ENCODE measurements at regions not wholly inside any gene's neighbourhood (a gene's known extent, or its start where the extent isn't known, plus 50 kb on each side); places are given as distances from the start of the nearest gene placed in this dataset.

- Histone ChIP-seq H3K36me3 (ENCODE audit: control insufficient read depth, insufficient read depth, low read length) (no peaks in the 10 kb centered on the region), H3K4me1 (ENCODE audit: control insufficient read depth, insufficient read depth, low read length, poor library complexity, severe bottlenecking) (peaks cover 3% of the 10 kb centered on the region), H3K4me3 (ENCODE audit: extremely low read depth, insufficient read depth, low read length, poor library complexity, severe bottlenecking) (no peak overlapping the region), H3K27ac (ENCODE audit: low read depth, low read length, severe bottlenecking) (no peak overlapping the region), H3K9me3 (ENCODE audit: control insufficient read depth, low read length) (peaks cover 9% of the 10 kb centered on the region)
- 88 to 89% methylated on average over 6 to 7 of the region's 7 CpGs for WGBS, 2 experiments (ENCODE audit: insufficient coverage in 2 of 2)
Observed at GRCh38 chr7:33701189-33701740, 204.1 kb upstream of the BMPER start.

GRCh38 chr7:33701927-33702326 lies 203.4 kb upstream of the BMPER start:
- H3K9me3 ChIP-seq (ENCODE audit: control insufficient read depth, low read length) = peaks cover 9% of the 10 kb centered on the region
- H3K4me3 ChIP-seq (ENCODE audit: extremely low read depth, insufficient read depth, low read length, poor library complexity, severe bottlenecking) = no peak overlapping the region
- H3K36me3 ChIP-seq (ENCODE audit: control insufficient read depth, insufficient read depth, low read length) = no peaks in the 10 kb centered on the region
- H3K27ac ChIP-seq (ENCODE audit: low read depth, low read length, severe bottlenecking) = no peak overlapping the region
- 100% methylated on average over 1 of the region's 2 CpGs; no CpG with 5 or more reads in 1 of the 2 experiments for WGBS, 2 experiments (ENCODE audit: insufficient coverage in 2 of 2)
- H3K4me1 ChIP-seq (ENCODE audit: control insufficient read depth, insufficient read depth, low read length, poor library complexity, severe bottlenecking) = peaks cover 3% of the 10 kb centered on the region

- no peak overlapping the region for H3K4me3 ChIP-seq (ENCODE audit: extremely low read depth, insufficient read depth, low read length, poor library complexity, severe bottlenecking)
- peaks cover 3% of the 10 kb centered on the region for H3K4me1 ChIP-seq (ENCODE audit: control insufficient read depth, insufficient read depth, low read length, poor library complexity, severe bottlenecking)
- 100% methylated on average over 2 of the region's 3 CpGs for WGBS, 2 experiments (ENCODE audit: insufficient coverage in 2 of 2)
- no peaks in the 10 kb centered on the region for H3K36me3 ChIP-seq (ENCODE audit: control insufficient read depth, insufficient read depth, low read length)
- H3K27ac ChIP-seq (ENCODE audit: low read depth, low read length, severe bottlenecking) = no peak overlapping the region
- H3K9me3 ChIP-seq (ENCODE audit: control insufficient read depth, low read length) = peaks cover 9% of the 10 kb centered on the region
Observed at GRCh38 chr7:33702514-33703054, 202.8 kb upstream of the BMPER start.

- H3K4me3 ChIP-seq (ENCODE audit: extremely low read depth, insufficient read depth, low read length, poor library complexity, severe bottlenecking) = no peak overlapping the region
- peaks cover 3% of the 10 kb centered on the region for H3K4me1 ChIP-seq (ENCODE audit: control insufficient read depth, insufficient read depth, low read length, poor library complexity, severe bottlenecking)
- no peak overlapping the region for H3K27ac ChIP-seq (ENCODE audit: low read depth, low read length, severe bottlenecking)
- peaks cover 9% of the 10 kb centered on the region for H3K9me3 ChIP-seq (ENCODE audit: control insufficient read depth, low read length)
- 71 to 74% methylated on average over 5 of the region's 5 CpGs for WGBS, 2 experiments (ENCODE audit: insufficient coverage in 2 of 2)
- H3K36me3 ChIP-seq (ENCODE audit: control insufficient read depth, insufficient read depth, low read length) = no peaks in the 10 kb centered on the region
Observed at GRCh38 chr7:33705333-33705833, 200.0 kb upstream of the BMPER start.

GRCh38 chr7:33706186-33706585 lies 199.2 kb upstream of the BMPER start:
- Histone ChIP-seq H3K4me3 (ENCODE audit: extremely low read depth, insufficient read depth, low read length, poor library complexity, severe bottlenecking) (no peak overlapping the region), H3K9me3 (ENCODE audit: control insufficient read depth, low read length) (peaks cover 4% of the 10 kb centered on the region), H3K27ac (ENCODE audit: low read depth, low read length, severe bottlenecking) (no peak overlapping the region), H3K36me3 (ENCODE audit: control insufficient read depth, insufficient read depth, low read length) (no peaks in the 10 kb centered on the region), H3K4me1 (ENCODE audit: control insufficient read depth, insufficient read depth, low read length, poor library complexity, severe bottlenecking) (peaks cover 5% of the 10 kb centered on the region)
- WGBS, 2 experiments (ENCODE audit: insufficient coverage in 2 of 2) = 79 to 92% methylated on average over 1 to 2 of the region's 2 CpGs

GRCh38 chr7:33706771-33707200 lies 198.6 kb upstream of the BMPER start:
- Histone ChIP-seq H3K4me1 (ENCODE audit: control insufficient read depth, insufficient read depth, low read length, poor library complexity, severe bottlenecking) (peaks cover 11% of the 10 kb centered on the region), H3K4me3 (ENCODE audit: extremely low read depth, insufficient read depth, low read length, poor library complexity, severe bottlenecking) (no peak overlapping the region), H3K9me3 (ENCODE audit: control insufficient read depth, low read length) (peaks cover 4% of the 10 kb centered on the region), H3K27ac (ENCODE audit: low read depth, low read length, severe bottlenecking) (no peak overlapping the region), H3K36me3 (ENCODE audit: control insufficient read depth, insufficient read depth, low read length) (no peaks in the 10 kb centered on the region)
- WGBS, 2 experiments (ENCODE audit: insufficient coverage in 2 of 2) = 65 to 83% methylated on average over 2 to 4 of the region's 5 CpGs

GRCh38 chr7:33707427-33707826 lies 197.9 kb upstream of the BMPER start:
- 53 to 100% methylated on average over 1 to 2 of the region's 2 CpGs for WGBS, 2 experiments (ENCODE audit: insufficient coverage in 2 of 2)
- no peak overlapping the region for H3K4me3 ChIP-seq (ENCODE audit: extremely low read depth, insufficient read depth, low read length, poor library complexity, severe bottlenecking)
- no peak overlapping the region for H3K27ac ChIP-seq (ENCODE audit: low read depth, low read length, severe bottlenecking)
- H3K9me3 ChIP-seq (ENCODE audit: control insufficient read depth, low read length) = no peaks in the 10 kb centered on the region
- no peaks in the 10 kb centered on the region for H3K36me3 ChIP-seq (ENCODE audit: control insufficient read depth, insufficient read depth, low read length)
- H3K4me1 ChIP-seq (ENCODE audit: control insufficient read depth, insufficient read depth, low read length, poor library complexity, severe bottlenecking) = peaks cover 14% of the 10 kb centered on the region

- Histone ChIP-seq H3K9me3 (ENCODE audit: control insufficient read depth, low read length) (no peaks in the 10 kb centered on the region), H3K4me1 (ENCODE audit: control insufficient read depth, insufficient read depth, low read length, poor library complexity, severe bottlenecking) (peaks cover 11% of the 10 kb centered on the region), H3K4me3 (ENCODE audit: extremely low read depth, insufficient read depth, low read length, poor library complexity, severe bottlenecking) (no peak overlapping the region), H3K36me3 (ENCODE audit: control insufficient read depth, insufficient read depth, low read length) (no peaks in the 10 kb centered on the region), H3K27ac (ENCODE audit: low read depth, low read length, severe bottlenecking) (no peak overlapping the region)
Observed at GRCh38 chr7:33710608-33711007, 194.7 kb upstream of the BMPER start.

GRCh38 chr7:33711231-33712019 lies 193.9 kb upstream of the BMPER start:
- H3K9me3 ChIP-seq (ENCODE audit: control insufficient read depth, low read length) = no peaks in the 10 kb centered on the region
- H3K27ac ChIP-seq (ENCODE audit: low read depth, low read length, severe bottlenecking) = peak overlapping the region; percentile 62
- no peak overlapping the region for H3K4me3 ChIP-seq (ENCODE audit: extremely low read depth, insufficient read depth, low read length, poor library complexity, severe bottlenecking)
- WGBS, 2 experiments (ENCODE audit: insufficient coverage in 2 of 2) = 52 to 62% methylated on average over 4 to 5 of the region's 6 CpGs
- H3K4me1 ChIP-seq (ENCODE audit: control insufficient read depth, insufficient read depth, low read length, poor library complexity, severe bottlenecking) = peaks cover 11% of the 10 kb centered on the region
- no peaks in the 10 kb centered on the region for H3K36me3 ChIP-seq (ENCODE audit: control insufficient read depth, insufficient read depth, low read length)

- no peaks in the 10 kb centered on the region for H3K9me3 ChIP-seq (ENCODE audit: control insufficient read depth, low read length)
- H3K4me1 ChIP-seq (ENCODE audit: control insufficient read depth, insufficient read depth, low read length, poor library complexity, severe bottlenecking) = peaks cover 14% of the 10 kb centered on the region
- H3K27ac ChIP-seq (ENCODE audit: low read depth, low read length, severe bottlenecking) = no peak overlapping the region
- H3K4me3 ChIP-seq (ENCODE audit: extremely low read depth, insufficient read depth, low read length, poor library complexity, severe bottlenecking) = no peak overlapping the region
- WGBS, 2 experiments (ENCODE audit: insufficient coverage in 2 of 2) = 100% methylated on average over 1 of the region's 4 CpGs
- no peaks in the 10 kb centered on the region for H3K36me3 ChIP-seq (ENCODE audit: control insufficient read depth, insufficient read depth, low read length)
Observed at GRCh38 chr7:33712020-33712414, 193.3 kb upstream of the BMPER start.

- Histone ChIP-seq H3K36me3 (ENCODE audit: control insufficient read depth, insufficient read depth, low read length) (no peaks in the 10 kb centered on the region), H3K4me3 (ENCODE audit: extremely low read depth, insufficient read depth, low read length, poor library complexity, severe bottlenecking) (no peak overlapping the region), H3K4me1 (ENCODE audit: control insufficient read depth, insufficient read depth, low read length, poor library complexity, severe bottlenecking) (peaks cover 15% of the 10 kb centered on the region), H3K27ac (ENCODE audit: low read depth, low read length, severe bottlenecking) (no peak overlapping the region), H3K9me3 (ENCODE audit: control insufficient read depth, low read length) (no peaks in the 10 kb centered on the region)
- 91 to 94% methylated on average over 5 of the region's 5 CpGs for WGBS, 2 experiments (ENCODE audit: insufficient coverage in 2 of 2)
Observed at GRCh38 chr7:33714208-33714607, 191.1 kb upstream of the BMPER start.
